Keratinocyte (primary cell): ENCODE measurements at regions not wholly inside any gene's neighbourhood (a gene's known extent, or its start where the extent isn't known, plus 50 kb on each side); places are given as distances from the start of the nearest gene placed in this dataset.

Experiments used
- DNase-seq: peaks from one replicate; pipeline ENCODE4 v3.0.0-alpha.2; 2011; ENCODE audit warnings: low read depth, missing footprints, low spot score
- FAIRE-seq: peaks from 2 replicates; lab custom pipeline; 2011; peaks lifted over from hg19 to GRCh38; lab: Jason Lieb, UNC
- H2AFZ ChIP-seq: 2 replicates; pipeline ENCODE4 v1.6.0; 2012; ENCODE audit warnings: low read length, control low read depth, inconsistent platforms; ENCODE audit not compliant: control insufficient read depth
- H3K27ac ChIP-seq: 2 replicates; pipeline ENCODE4 v1.5.1; 2011; ENCODE audit warnings: low read length; ENCODE audit not compliant: control insufficient read depth, insufficient read depth
- H3K27me3 ChIP-seq: 3 replicates; pipeline ENCODE4 v1.6.0; 2011; ENCODE audit warnings: low read length; ENCODE audit not compliant: control insufficient read depth, insufficient read depth; ENCODE audit errors: extremely low read depth
- H3K36me3 ChIP-seq, 2 experiments: 2 replicates in 1 of 2; 3 replicates in 1 of 2; pipeline ENCODE4 v1.5.1; 2011; ENCODE audit warnings: low read length in 2 of 2, mild to moderate bottlenecking in 1 of 2; ENCODE audit not compliant: control insufficient read depth in 2 of 2, insufficient read depth in 2 of 2; ENCODE audit errors: extremely low read depth in 1 of 2
- H3K4me1 ChIP-seq: 3 replicates; pipeline ENCODE4 v1.5.1; 2011; ENCODE audit warnings: low read length; ENCODE audit not compliant: control insufficient read depth, insufficient read depth; ENCODE audit errors: extremely low read depth
- H3K4me2 ChIP-seq: 3 replicates; pipeline ENCODE4 v1.6.0; 2011; ENCODE audit warnings: low read depth, low read length; ENCODE audit not compliant: control insufficient read depth, insufficient read depth; ENCODE audit errors: extremely low read depth
- H3K4me3 ChIP-seq, 3 experiments: fragments of 200-600 bp in 1 of 3; sonication (generic) in 1 of 3; 2 replicates in 2 of 3; 3 replicates in 1 of 3; pipeline ENCODE4 v1.5.1; 2011 to 2016; ENCODE audit warnings: low read length in 3 of 3, mild to moderate bottlenecking in 3 of 3, control low read depth in 2 of 3, inconsistent platforms in 1 of 3, low read depth in 1 of 3, mixed read lengths in 1 of 3, mixed run types in 1 of 3, moderate library complexity in 1 of 3; ENCODE audit not compliant: control insufficient read depth in 2 of 3, insufficient read depth in 2 of 3; ENCODE audit errors: extremely low read depth in 1 of 3
- H3K79me2 ChIP-seq: 2 replicates; pipeline ENCODE4 v1.6.0; 2012; ENCODE audit warnings: low read length; ENCODE audit not compliant: control insufficient read depth, insufficient read depth
- H3K9ac ChIP-seq: 3 replicates; pipeline ENCODE4 v1.6.0; 2011; ENCODE audit warnings: low read length; ENCODE audit not compliant: control insufficient read depth, insufficient read depth; ENCODE audit errors: extremely low read depth
- H3K9me1 ChIP-seq: 3 replicates; pipeline ENCODE4 v1.6.0; 2011; ENCODE audit warnings: low read length; ENCODE audit not compliant: control insufficient read depth, insufficient read depth; ENCODE audit errors: extremely low read depth
- H3K9me3 ChIP-seq: 2 replicates; pipeline ENCODE4 v1.5.1; 2012; ENCODE audit warnings: low read depth, low read length; ENCODE audit not compliant: control insufficient read depth
- H4K20me1 ChIP-seq: 3 replicates; pipeline ENCODE4 v1.6.0; 2011; ENCODE audit warnings: low read length; ENCODE audit not compliant: control insufficient read depth, insufficient read depth; ENCODE audit errors: extremely low read depth
- EZH2 ChIP-seq: IDR thresholded peaks from one replicate; pipeline ENCODE4 v1.6.1; 2012; ENCODE audit warnings: inconsistent platforms, mild to moderate bottlenecking, low read length, moderate library complexity
- dilution Hi-C: fragments of 300-500 bp; cut with MboI; formaldehyde crosslinking; loops from one replicate; pipeline ENCODE4 v1.7.0; 2020; ENCODE audit warnings: low sequenced_read_pairs; ENCODE audit not compliant: extremely low pct_ligation_motif_present
- TF ChIP-seq, protein P1 (sequence below), 3 experiments: IDR thresholded peaks in 1 of 3; conservative IDR thresholded peaks in 1 of 3; optimal IDR thresholded peaks in 1 of 3; 2 replicates in 2 of 3; 3 replicates in 1 of 3; pipeline versions ENCODE3 to v1.5.1; 2011; ENCODE audit warnings: low read length in 3 of 3, mild to moderate bottlenecking in 3 of 3, moderate library complexity in 2 of 3, control low read depth in 1 of 3, inconsistent platforms in 1 of 3; ENCODE audit not compliant: insufficient read depth in 2 of 3; ENCODE audit errors: extremely low read depth in 1 of 3

DNA sequence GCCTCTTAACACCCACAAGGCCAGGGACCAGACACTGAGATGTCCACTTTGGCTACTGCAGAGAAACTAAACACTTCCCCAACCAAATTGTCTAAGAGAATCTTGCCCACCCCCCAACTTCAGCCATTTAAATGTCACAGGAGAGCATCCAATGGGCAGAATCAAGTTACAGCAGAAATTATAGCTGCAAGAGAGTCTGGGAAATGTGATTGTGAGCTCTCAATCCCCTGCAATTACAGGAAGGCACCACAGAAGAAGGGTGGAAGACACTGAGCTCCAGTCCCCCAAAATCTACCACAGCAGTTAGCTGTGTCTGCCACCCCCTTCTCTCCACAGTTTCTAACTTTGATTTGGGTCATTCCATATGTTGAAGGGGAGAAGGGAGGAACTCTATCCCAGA is 103.5 kb upstream of the ATL2 start:
- Histone ChIP-seq H4K20me1 (no peaks in the 10 kb centered on the region), H3K27me3 (no peaks in the 10 kb centered on the region), H3K9ac (no peak overlapping the region), H3K9me3 (peaks cover 6% of the 10 kb centered on the region), H3K36me3 (no peaks in the 10 kb centered on the region), H3K79me2 (no peaks in the 10 kb centered on the region), H3K4me1 (no peaks in the 10 kb centered on the region), H3K27ac (no peak overlapping the region), H3K9me1 (no peaks in the 10 kb centered on the region), H3K4me3 (no peak overlapping the region), H2AFZ (no peak overlapping the region), H3K4me2 (no peak overlapping the region)
- DNase-seq (no peak), FAIRE-seq (no peak)
- dilution Hi-C loops, result no loop called here
- TF ChIP-seq, protein P1, sequence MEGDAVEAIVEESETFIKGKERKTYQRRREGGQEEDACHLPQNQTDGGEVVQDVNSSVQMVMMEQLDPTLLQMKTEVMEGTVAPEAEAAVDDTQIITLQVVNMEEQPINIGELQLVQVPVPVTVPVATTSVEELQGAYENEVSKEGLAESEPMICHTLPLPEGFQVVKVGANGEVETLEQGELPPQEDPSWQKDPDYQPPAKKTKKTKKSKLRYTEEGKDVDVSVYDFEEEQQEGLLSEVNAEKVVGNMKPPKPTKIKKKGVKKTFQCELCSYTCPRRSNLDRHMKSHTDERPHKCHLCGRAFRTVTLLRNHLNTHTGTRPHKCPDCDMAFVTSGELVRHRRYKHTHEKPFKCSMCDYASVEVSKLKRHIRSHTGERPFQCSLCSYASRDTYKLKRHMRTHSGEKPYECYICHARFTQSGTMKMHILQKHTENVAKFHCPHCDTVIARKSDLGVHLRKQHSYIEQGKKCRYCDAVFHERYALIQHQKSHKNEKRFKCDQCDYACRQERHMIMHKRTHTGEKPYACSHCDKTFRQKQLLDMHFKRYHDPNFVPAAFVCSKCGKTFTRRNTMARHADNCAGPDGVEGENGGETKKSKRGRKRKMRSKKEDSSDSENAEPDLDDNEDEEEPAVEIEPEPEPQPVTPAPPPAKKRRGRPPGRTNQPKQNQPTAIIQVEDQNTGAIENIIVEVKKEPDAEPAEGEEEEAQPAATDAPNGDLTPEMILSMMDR (optimal IDR thresholded peaks at IDR 0.05 in 1 of 3, IDR thresholded peaks at IDR 0.05 in 1 of 3, conservative IDR thresholded peaks at IDR 0.05 in 1 of 3; ENCODE audit: extremely low read depth in 1 of 3, insufficient read depth in 2 of 3, low read length in 3 of 3), result no peak
- no peak for TF ChIP-seq EZH2

DNA sequence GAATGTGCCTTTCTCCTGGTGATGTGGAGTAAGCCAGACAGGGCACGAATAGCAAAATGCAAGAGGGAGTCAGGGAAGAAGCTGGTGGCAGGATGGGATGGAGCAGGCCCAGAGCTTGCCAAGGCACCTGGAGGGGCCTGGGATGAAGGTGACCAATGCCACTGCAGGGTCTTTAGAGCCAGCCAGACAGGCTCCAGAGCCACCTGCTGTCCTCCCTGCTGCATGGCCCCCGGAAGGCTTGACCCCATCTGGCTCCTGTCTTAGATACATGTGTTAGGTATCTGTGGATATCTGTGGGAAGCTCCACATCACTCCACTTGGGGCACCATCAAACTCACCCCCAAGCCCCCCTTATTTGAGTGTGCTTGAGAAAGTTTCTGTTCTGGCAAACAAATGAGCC is 99.9 kb upstream of the ATL2 start:
- H3K36me3 ChIP-seq, result no peaks in the 10 kb centered on the region
- no peak for DNase-seq
- no peak overlapping the region for H2AFZ ChIP-seq
- peaks cover 6% of the 10 kb centered on the region for H3K9me3 ChIP-seq
- no peak overlapping the region for H3K9ac ChIP-seq
- no peaks in the 10 kb centered on the region for H3K27me3 ChIP-seq
- no peak for FAIRE-seq
- H4K20me1 ChIP-seq, result no peaks in the 10 kb centered on the region
- H3K4me2 ChIP-seq, result no peak overlapping the region
- TF ChIP-seq, protein P1 (optimal IDR thresholded peaks at IDR 0.05 in 1 of 3, IDR thresholded peaks at IDR 0.05 in 1 of 3, conservative IDR thresholded peaks at IDR 0.05 in 1 of 3; ENCODE audit: extremely low read depth in 1 of 3, insufficient read depth in 2 of 3, low read length in 3 of 3), result no peak
- no peak for TF ChIP-seq EZH2
- H3K9me1 ChIP-seq, result no peaks in the 10 kb centered on the region
- no peak overlapping the region for H3K4me3 ChIP-seq
- no peaks in the 10 kb centered on the region for H3K79me2 ChIP-seq
- H3K27ac ChIP-seq, result no peak overlapping the region
- no peaks in the 10 kb centered on the region for H3K4me1 ChIP-seq
- dilution Hi-C loops, result no loop called here
